Panc1 (cell line): ENCODE measurements at regions not wholly inside any gene's neighbourhood (a gene's known extent, or its start where the extent isn't known, plus 50 kb on each side); places are given as distances from the start of the nearest gene placed in this dataset.
"Not testable (repeated sequence)": the region's sequence is repeated elsewhere in the genome, so short reads cannot be mapped to it uniquely, and the experiment has no call there.

Experiments
- POLR2AphosphoS5 ChIP-seq: IDR thresholded peaks from 2 replicates; pipeline ENCODE4 v1.6.1; 2012; ENCODE audit warnings: mild to moderate bottlenecking, low read depth, low read length, moderate library complexity
- TCF7L2 ChIP-seq: IDR thresholded peaks from 2 replicates; pipeline ENCODE4 v1.6.1; 2011; ENCODE audit warnings: mild to moderate bottlenecking, low read depth, low read length, inconsistent platforms
- TF ChIP-seq, protein P1 (sequence below): fragments of 450-650 bp; IDR thresholded peaks from 2 replicates; pipeline ENCODE4 v1.5.1; 2017; ENCODE audit warnings: mild to moderate bottlenecking
- TF ChIP-seq, protein P2 (sequence below), 2 experiments: IDR thresholded peaks; 2 replicates each; pipeline ENCODE4 v1.6.1; 2011 to 2012; ENCODE audit warnings: low read depth in 2 of 2, control low read depth in 1 of 2, low read length in 1 of 2, mild to moderate bottlenecking in 1 of 2, moderate library complexity in 1 of 2; ENCODE audit not compliant: insufficient read depth in 1 of 2

DNA sequence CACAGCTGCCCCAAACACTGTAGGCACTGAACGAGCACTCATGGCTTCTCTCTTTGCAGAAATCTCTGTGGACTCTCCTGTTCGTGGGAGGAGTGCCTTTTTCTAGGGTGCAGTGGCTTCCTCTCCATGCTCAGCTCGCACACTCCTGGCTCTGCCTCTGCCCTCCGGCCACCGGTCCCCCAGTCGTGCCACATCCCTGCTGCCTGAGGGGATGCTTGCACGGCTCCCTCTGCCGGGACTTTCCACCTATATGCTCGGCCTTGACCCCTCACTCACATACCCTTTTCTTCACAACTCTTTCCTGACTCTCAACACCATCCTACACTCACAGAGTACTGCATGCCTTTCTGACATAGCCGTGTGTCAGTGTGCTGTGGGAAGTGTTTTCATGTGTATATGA, 845.6 kb upstream of the TPTE start:
- TF ChIP-seq, protein P1, sequence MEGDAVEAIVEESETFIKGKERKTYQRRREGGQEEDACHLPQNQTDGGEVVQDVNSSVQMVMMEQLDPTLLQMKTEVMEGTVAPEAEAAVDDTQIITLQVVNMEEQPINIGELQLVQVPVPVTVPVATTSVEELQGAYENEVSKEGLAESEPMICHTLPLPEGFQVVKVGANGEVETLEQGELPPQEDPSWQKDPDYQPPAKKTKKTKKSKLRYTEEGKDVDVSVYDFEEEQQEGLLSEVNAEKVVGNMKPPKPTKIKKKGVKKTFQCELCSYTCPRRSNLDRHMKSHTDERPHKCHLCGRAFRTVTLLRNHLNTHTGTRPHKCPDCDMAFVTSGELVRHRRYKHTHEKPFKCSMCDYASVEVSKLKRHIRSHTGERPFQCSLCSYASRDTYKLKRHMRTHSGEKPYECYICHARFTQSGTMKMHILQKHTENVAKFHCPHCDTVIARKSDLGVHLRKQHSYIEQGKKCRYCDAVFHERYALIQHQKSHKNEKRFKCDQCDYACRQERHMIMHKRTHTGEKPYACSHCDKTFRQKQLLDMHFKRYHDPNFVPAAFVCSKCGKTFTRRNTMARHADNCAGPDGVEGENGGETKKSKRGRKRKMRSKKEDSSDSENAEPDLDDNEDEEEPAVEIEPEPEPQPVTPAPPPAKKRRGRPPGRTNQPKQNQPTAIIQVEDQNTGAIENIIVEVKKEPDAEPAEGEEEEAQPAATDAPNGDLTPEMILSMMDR = not testable (repeated sequence)
- not testable (repeated sequence) for TF ChIP-seq TCF7L2, POLR2AphosphoS5
- TF ChIP-seq, protein P2, sequence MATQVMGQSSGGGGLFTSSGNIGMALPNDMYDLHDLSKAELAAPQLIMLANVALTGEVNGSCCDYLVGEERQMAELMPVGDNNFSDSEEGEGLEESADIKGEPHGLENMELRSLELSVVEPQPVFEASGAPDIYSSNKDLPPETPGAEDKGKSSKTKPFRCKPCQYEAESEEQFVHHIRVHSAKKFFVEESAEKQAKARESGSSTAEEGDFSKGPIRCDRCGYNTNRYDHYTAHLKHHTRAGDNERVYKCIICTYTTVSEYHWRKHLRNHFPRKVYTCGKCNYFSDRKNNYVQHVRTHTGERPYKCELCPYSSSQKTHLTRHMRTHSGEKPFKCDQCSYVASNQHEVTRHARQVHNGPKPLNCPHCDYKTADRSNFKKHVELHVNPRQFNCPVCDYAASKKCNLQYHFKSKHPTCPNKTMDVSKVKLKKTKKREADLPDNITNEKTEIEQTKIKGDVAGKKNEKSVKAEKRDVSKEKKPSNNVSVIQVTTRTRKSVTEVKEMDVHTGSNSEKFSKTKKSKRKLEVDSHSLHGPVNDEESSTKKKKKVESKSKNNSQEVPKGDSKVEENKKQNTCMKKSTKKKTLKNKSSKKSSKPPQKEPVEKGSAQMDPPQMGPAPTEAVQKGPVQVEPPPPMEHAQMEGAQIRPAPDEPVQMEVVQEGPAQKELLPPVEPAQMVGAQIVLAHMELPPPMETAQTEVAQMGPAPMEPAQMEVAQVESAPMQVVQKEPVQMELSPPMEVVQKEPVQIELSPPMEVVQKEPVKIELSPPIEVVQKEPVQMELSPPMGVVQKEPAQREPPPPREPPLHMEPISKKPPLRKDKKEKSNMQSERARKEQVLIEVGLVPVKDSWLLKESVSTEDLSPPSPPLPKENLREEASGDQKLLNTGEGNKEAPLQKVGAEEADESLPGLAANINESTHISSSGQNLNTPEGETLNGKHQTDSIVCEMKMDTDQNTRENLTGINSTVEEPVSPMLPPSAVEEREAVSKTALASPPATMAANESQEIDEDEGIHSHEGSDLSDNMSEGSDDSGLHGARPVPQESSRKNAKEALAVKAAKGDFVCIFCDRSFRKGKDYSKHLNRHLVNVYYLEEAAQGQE (IDR thresholded peaks at IDR 0.05; ENCODE audit: insufficient read depth in 1 of 2, low read depth in 2 of 2, low read length in 1 of 2) = not testable (repeated sequence)
